ENCODE measurements at regions not wholly inside any gene's neighbourhood (a gene's known extent, or its start where the extent isn't known, plus 50 kb on each side); places are given as distances from the start of the nearest gene placed in this dataset.

GRCh38 chr9:3704890-3705289, 179.1 kb upstream of the RFX3 start:
- no peak overlapping the region for H3K4me3 ChIP-seq (replicated peaks; ENCODE audit: low read depth, low read length)
- no peak for TF ChIP-seq CTCF (IDR thresholded peaks at IDR 0.05; ENCODE audit: low read depth, low read length, missing control alignments)
- DNase-seq (ENCODE audit: extremely low read depth, low read depth) = no peak

- no peak overlapping the region for H3K4me3 ChIP-seq (replicated peaks; ENCODE audit: low read depth, low read length)
- DNase-seq (ENCODE audit: extremely low read depth, low read depth) = no peak
- no peak for TF ChIP-seq CTCF (IDR thresholded peaks at IDR 0.05; ENCODE audit: low read depth, low read length, missing control alignments)
Observed at GRCh38 chr9:3700772-3701171, 175.0 kb upstream of the RFX3 start.

GRCh38 chr9:3699883-3700282, 174.1 kb upstream of the RFX3 start:
- TF ChIP-seq CTCF (IDR thresholded peaks at IDR 0.05; ENCODE audit: low read depth, low read length, missing control alignments) = no peak
- DNase-seq (ENCODE audit: extremely low read depth, low read depth) = no peak
- no peak overlapping the region for H3K4me3 ChIP-seq (replicated peaks; ENCODE audit: low read depth, low read length)

GRCh38 chr9:3698531-3698930, 172.7 kb upstream of the RFX3 start:
- no peak overlapping the region for H3K4me3 ChIP-seq (replicated peaks; ENCODE audit: low read depth, low read length)
- TF ChIP-seq CTCF (IDR thresholded peaks at IDR 0.05; ENCODE audit: low read depth, low read length, missing control alignments) = no peak
- DNase-seq (ENCODE audit: extremely low read depth, low read depth) = no peak

- no peak for DNase-seq (ENCODE audit: extremely low read depth, low read depth)
- no peak for TF ChIP-seq CTCF (IDR thresholded peaks at IDR 0.05; ENCODE audit: low read depth, low read length, missing control alignments)
- H3K4me3 ChIP-seq (replicated peaks; ENCODE audit: low read depth, low read length) = no peak overlapping the region
Observed at GRCh38 chr9:3698076-3698475, 172.3 kb upstream of the RFX3 start.

GRCh38 chr9:3696368-3696767, 170.6 kb upstream of the RFX3 start:
- H3K4me3 ChIP-seq (replicated peaks; ENCODE audit: low read depth, low read length) = no peak overlapping the region
- no peak for DNase-seq (ENCODE audit: extremely low read depth, low read depth)
- no peak for TF ChIP-seq CTCF (IDR thresholded peaks at IDR 0.05; ENCODE audit: low read depth, low read length, missing control alignments)

GRCh38 chr9:3692606-3693005, 166.8 kb upstream of the RFX3 start:
- no peak for DNase-seq (ENCODE audit: extremely low read depth, low read depth)
- no peak for TF ChIP-seq CTCF (IDR thresholded peaks at IDR 0.05; ENCODE audit: low read depth, low read length, missing control alignments)
- no peak overlapping the region for H3K4me3 ChIP-seq (replicated peaks; ENCODE audit: low read depth, low read length)
